Kidney epithelial cell (primary cell): ENCODE measurements at regions not wholly inside any gene's neighbourhood (a gene's known extent, or its start where the extent isn't known, plus 50 kb on each side); places are given as distances from the start of the nearest gene placed in this dataset.
A peak's percentile ranks its signal among the peaks of the same experiment; 100 is the strongest.

Source experiments
- DNase-seq: peaks from one replicate; pipeline ENCODE4 v3.0.0-alpha.2; 2010; ENCODE audit warnings: low read depth
- H3K27me3 ChIP-seq: 2 replicates; pipeline ENCODE4 v1.6.0; 2011; ENCODE audit warnings: low read length; ENCODE audit not compliant: control insufficient read depth, insufficient read depth
- H3K36me3 ChIP-seq: 2 replicates; pipeline ENCODE4 v1.5.1; 2011; ENCODE audit warnings: low read length; ENCODE audit not compliant: control insufficient read depth, insufficient read depth
- H3K4me3 ChIP-seq: 2 replicates; pipeline ENCODE4 v1.5.1; 2011; ENCODE audit warnings: low read depth, mild to moderate bottlenecking, control low read depth, low read length
- TF ChIP-seq, protein P1 (sequence below): IDR thresholded peaks from 2 replicates; pipeline ENCODE4 v1.5.1; 2011; ENCODE audit warnings: mild to moderate bottlenecking, moderate library complexity, low read length, control low read depth, inconsistent platforms; ENCODE audit not compliant: insufficient read depth, poor library complexity, severe bottlenecking

DNA sequence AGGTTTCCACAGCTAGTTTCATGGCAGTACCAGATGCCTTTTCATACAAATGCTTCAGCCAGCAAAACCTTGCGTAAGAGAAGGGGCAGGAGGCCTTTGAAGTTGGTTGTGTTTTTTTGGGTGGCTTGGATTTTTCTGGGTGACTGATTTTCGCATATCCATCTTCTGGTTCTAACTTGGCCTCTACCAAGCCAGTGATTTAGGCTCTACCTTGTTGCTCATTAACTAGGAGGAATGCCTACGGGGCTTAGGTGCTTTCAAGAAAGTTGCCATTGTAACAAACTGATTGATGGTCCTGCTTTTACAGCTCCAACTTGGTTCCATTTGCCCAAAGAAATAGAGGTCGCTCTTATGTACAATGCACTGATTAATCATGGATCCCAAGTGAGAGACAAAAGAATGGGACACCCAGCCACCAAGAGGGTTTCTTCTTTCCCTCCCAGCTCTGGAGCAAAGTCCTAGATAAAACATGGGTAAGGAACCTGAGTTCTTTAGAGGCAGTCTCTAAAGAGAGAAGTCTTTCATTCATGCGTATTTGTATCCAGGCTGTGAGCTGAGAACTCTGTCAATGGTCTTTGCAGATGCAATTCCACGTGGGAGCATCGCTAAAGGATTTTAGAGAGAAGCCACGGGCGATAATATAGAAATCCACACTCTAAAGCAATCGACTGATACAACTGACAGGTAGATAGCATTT lies 92.1 kb upstream of the FGFR2 start:
- Histone ChIP-seq H3K36me3 (no peaks in the 10 kb centered on the region), H3K27me3 (peaks cover 3% of the 10 kb centered on the region), H3K4me3 (no peak overlapping the region)
- peak; percentile 28 for DNase-seq
- TF ChIP-seq, protein P1, sequence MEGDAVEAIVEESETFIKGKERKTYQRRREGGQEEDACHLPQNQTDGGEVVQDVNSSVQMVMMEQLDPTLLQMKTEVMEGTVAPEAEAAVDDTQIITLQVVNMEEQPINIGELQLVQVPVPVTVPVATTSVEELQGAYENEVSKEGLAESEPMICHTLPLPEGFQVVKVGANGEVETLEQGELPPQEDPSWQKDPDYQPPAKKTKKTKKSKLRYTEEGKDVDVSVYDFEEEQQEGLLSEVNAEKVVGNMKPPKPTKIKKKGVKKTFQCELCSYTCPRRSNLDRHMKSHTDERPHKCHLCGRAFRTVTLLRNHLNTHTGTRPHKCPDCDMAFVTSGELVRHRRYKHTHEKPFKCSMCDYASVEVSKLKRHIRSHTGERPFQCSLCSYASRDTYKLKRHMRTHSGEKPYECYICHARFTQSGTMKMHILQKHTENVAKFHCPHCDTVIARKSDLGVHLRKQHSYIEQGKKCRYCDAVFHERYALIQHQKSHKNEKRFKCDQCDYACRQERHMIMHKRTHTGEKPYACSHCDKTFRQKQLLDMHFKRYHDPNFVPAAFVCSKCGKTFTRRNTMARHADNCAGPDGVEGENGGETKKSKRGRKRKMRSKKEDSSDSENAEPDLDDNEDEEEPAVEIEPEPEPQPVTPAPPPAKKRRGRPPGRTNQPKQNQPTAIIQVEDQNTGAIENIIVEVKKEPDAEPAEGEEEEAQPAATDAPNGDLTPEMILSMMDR = no peak

DNA sequence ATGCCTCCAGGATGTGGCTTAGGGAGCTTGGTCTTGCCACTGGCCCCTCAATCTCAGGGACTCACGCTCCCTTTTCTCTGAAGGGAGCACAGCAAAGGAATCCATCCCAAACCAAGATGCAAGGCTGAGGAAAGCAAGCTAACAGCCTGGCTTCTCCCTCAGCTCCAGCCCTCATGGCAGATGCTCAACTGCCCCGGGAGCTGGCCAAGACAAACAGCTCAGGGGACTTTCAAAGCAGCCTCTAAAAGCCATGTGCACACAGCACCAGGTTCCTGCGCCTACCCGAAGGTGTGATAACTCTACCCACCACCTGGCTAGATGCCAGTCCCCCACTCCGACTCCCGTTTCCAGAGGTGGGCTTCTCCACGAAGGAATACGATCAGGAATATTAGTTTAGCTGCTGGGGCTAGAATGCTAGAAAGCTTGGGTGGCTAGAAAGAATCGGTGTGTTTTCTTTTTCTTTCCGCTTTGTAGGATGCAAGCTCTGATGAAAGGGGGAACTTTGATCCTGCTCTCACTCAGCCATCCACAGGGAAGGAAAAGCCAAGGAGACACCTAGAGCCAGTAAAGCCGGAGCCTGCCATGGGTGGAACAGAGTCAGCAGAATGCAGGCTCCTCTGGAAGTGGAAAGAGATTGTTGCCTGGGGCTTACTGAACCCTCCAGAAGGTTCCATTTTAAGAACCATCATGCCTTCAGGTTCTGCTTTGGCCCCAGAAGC lies 89.0 kb upstream of the FGFR2 start:
- H3K36me3 ChIP-seq = no peaks in the 10 kb centered on the region
- H3K27me3 ChIP-seq = peaks cover 3% of the 10 kb centered on the region
- DNase-seq = no peak
- H3K4me3 ChIP-seq = no peak overlapping the region
- TF ChIP-seq, protein P1 = no peak

- no peak for DNase-seq
- Histone ChIP-seq H3K4me3 (no peak overlapping the region), H3K36me3 (no peaks in the 10 kb centered on the region), H3K27me3 (peaks cover 5% of the 10 kb centered on the region)
- TF ChIP-seq, protein P1 = no peak
Observed at GRCh38 chr10:121684276-121684675, 86.0 kb upstream of the FGFR2 start.

DNA sequence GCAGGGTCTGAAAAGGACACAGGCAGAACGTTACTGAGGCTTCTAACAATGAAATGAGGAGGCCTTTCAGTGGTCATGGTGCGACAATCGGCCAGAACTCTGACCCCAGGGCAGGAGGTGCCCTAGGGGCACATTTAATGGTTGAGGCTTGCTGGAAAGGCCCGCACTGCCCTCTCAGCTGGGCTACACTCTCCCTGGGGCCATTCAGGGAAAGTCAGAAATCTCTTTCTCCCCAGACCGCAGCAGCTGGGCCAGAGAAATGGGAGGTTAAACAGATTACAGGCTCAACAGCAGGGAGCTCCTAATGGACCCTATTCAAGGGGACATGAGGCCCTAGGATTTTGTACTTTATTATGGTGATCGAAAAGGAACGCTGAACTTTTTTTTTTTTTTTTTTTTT lies 85.6 kb upstream of the FGFR2 start:
- TF ChIP-seq, protein P1 = no peak
- no peak for DNase-seq
- Histone ChIP-seq H3K36me3 (no peaks in the 10 kb centered on the region), H3K27me3 (peaks cover 5% of the 10 kb centered on the region), H3K4me3 (no peak overlapping the region)

DNA sequence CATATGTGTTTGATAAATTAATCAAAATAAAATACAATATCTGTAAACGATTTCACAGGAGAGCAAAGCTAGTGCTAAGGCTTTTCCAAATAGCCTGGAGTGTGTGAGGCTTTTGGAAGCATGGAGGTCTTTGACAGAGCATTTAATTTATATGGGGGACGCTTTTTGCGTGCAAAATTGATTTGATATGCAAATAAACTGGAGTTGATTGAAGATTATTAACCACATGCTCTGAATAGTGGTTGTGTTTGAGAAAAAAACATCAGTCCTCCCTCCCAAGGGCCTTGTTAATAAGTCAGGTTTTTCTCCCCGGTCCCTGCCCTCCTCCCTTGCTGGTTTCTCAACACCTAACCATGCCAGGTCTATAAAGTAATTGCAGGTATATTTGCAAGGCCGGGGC lies 85.1 kb upstream of the FGFR2 start:
- TF ChIP-seq, protein P1 = no peak
- Histone ChIP-seq H3K4me3 (no peak overlapping the region), H3K36me3 (no peaks in the 10 kb centered on the region), H3K27me3 (peaks cover 5% of the 10 kb centered on the region)
- no peak for DNase-seq
